Trophoblast cell (in vitro differentiated cells and primary cell): ENCODE measurements at regions not wholly inside any gene's neighbourhood (a gene's known extent, or its start where the extent isn't known, plus 50 kb on each side); places are given as distances from the start of the nearest gene placed in this dataset.

Experiments used
- DNase-seq, 2 donors: peaks; one replicate each; pipeline ENCODE4 v3.0.0-alpha.2; 2016
- H2AFZ ChIP-seq: 2 replicates; pipeline ENCODE4 v1.6.1; 2013; ENCODE audit warnings: low read length, moderate library complexity, mild to moderate bottlenecking; ENCODE audit not compliant: insufficient read depth, poor library complexity
- H2AK5ac ChIP-seq: 2 replicates; pipeline ENCODE4 v1.6.1; 2013; ENCODE audit warnings: mild to moderate bottlenecking, low read length
- H2BK120ac ChIP-seq: 2 replicates; pipeline ENCODE4 v1.6.1; 2013; ENCODE audit warnings: low read length, mild to moderate bottlenecking, moderate library complexity; ENCODE audit not compliant: insufficient read depth, poor library complexity
- H2BK12ac ChIP-seq: 2 replicates; pipeline ENCODE4 v1.6.1; 2013; ENCODE audit warnings: mild to moderate bottlenecking, low read length, moderate library complexity
- H2BK5ac ChIP-seq: 2 replicates; pipeline ENCODE4 v1.6.1; 2013; ENCODE audit warnings: low read length, low read depth, moderate library complexity, mild to moderate bottlenecking; ENCODE audit not compliant: poor library complexity
- H3K14ac ChIP-seq: 2 replicates; pipeline ENCODE4 v1.6.1; 2013; ENCODE audit warnings: mild to moderate bottlenecking, low read length
- H3K18ac ChIP-seq: 2 replicates; pipeline ENCODE4 v1.6.1; 2013; ENCODE audit warnings: mild to moderate bottlenecking, low read length
- H3K23ac ChIP-seq: 2 replicates; pipeline ENCODE4 v1.6.1; 2013; ENCODE audit warnings: low read length
- H3K27ac ChIP-seq: 2 replicates; pipeline ENCODE4 v1.5.1; 2013; ENCODE audit warnings: low read depth, mild to moderate bottlenecking, inconsistent platforms, low read length, moderate library complexity
- H3K27me3 ChIP-seq: 2 replicates; pipeline ENCODE4 v1.6.1; 2013; ENCODE audit warnings: inconsistent platforms, mild to moderate bottlenecking, low read length, moderate library complexity; ENCODE audit not compliant: insufficient read depth
- H3K36me3 ChIP-seq, 2 experiments: 1 replicate in 1 of 2; 2 replicates in 1 of 2; pipeline ENCODE4 v1.6.1; 2013; ENCODE audit warnings: low read length in 2 of 2, mild to moderate bottlenecking in 2 of 2, moderate library complexity in 1 of 2; ENCODE audit not compliant: insufficient read depth in 2 of 2, control insufficient read depth in 1 of 2
- H3K4ac ChIP-seq: 2 replicates; pipeline ENCODE4 v1.6.1; 2013; ENCODE audit warnings: low read depth, mild to moderate bottlenecking, low read length, moderate library complexity
- H3K4me1 ChIP-seq, 2 experiments: 1 replicate in 1 of 2; 2 replicates in 1 of 2; pipeline ENCODE4 v1.6.1; 2013; ENCODE audit warnings: low read length in 2 of 2, mild to moderate bottlenecking in 2 of 2, moderate library complexity in 1 of 2; ENCODE audit not compliant: insufficient read depth in 2 of 2, control insufficient read depth in 1 of 2
- H3K4me2 ChIP-seq: 2 replicates; pipeline ENCODE4 v1.6.1; 2013; ENCODE audit warnings: inconsistent platforms, mild to moderate bottlenecking, low read length, moderate library complexity
- H3K4me3 ChIP-seq: 2 replicates; pipeline ENCODE4 v1.5.1; 2013; ENCODE audit warnings: mild to moderate bottlenecking, low read depth, low read length, inconsistent platforms
- H3K79me1 ChIP-seq: one replicate; pipeline ENCODE4 v1.6.1; 2013; ENCODE audit warnings: low read length
- H3K79me2 ChIP-seq: 2 replicates; pipeline ENCODE4 v1.6.1; 2013; ENCODE audit warnings: low read length, mild to moderate bottlenecking; ENCODE audit not compliant: control insufficient read depth, insufficient read depth, poor library complexity
- H3K9ac ChIP-seq: 2 replicates; pipeline ENCODE4 v1.6.1; 2013; ENCODE audit warnings: mild to moderate bottlenecking, low read length
- H3K9me3 ChIP-seq: 2 replicates; pipeline ENCODE4 v1.6.1; 2013; ENCODE audit warnings: low read depth, mild to moderate bottlenecking, control low read depth, inconsistent platforms, low read length; ENCODE audit not compliant: insufficient read depth
- H4K12ac ChIP-seq: 2 replicates; pipeline ENCODE4 v1.6.1; 2013; ENCODE audit warnings: low read depth, mild to moderate bottlenecking, low read length, moderate library complexity
- H4K8ac ChIP-seq: 2 replicates; pipeline ENCODE4 v1.6.1; 2013; ENCODE audit warnings: low read depth, mild to moderate bottlenecking, low read length, moderate library complexity
- H4K91ac ChIP-seq: one replicate; pipeline ENCODE4 v1.6.1; 2013; ENCODE audit warnings: low read depth, mild to moderate bottlenecking, low read length, moderate library complexity
- WGBS: extraction: QIAGEN DNeasy Blood & Tissue Kit; methylation state at CpG from one replicate; pipeline ENCODE4 v1.1.7; 2013; ENCODE audit warnings: missing lambda C conversion rate; ENCODE audit not compliant: insufficient read length, insufficient coverage; ENCODE audit errors: extremely low coverage; 5-methylcytosine and 5-hydroxymethylcytosine counted together

DNA sequence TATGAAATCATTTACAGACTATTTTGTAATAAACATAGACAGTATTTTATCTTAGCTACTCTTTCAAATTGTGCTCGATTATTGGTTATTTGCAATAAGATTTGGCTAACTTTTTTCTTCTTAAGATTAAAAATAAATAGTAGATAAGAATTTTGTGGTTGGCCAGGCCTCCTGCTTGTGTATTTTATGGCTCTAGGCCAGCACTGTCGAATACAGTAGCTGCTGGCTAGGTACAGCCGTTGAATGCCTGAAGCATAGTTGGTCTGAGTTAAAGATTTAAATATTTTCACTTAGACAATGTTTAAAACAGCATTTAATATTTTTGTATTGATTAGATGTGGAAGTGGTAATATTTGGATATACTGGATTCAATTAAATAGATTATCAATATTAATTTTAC, 481.0 kb downstream of the SPRY1 start:
- Histone ChIP-seq H3K79me1 (no peaks in the 10 kb centered on the region), H2AK5ac (no peak overlapping the region), H3K4ac (no peak overlapping the region), H3K4me3 (no peak overlapping the region), H2AFZ (no peak overlapping the region), H3K36me3 (no peaks in the 10 kb centered on the region), H2BK5ac (no peak overlapping the region), H3K14ac (no peak overlapping the region), H3K27ac (no peak overlapping the region), H3K9ac (no peak overlapping the region), H3K27me3 (no peaks in the 10 kb centered on the region), H4K8ac (no peak overlapping the region), H2BK12ac (no peak overlapping the region), H2BK120ac (no peak overlapping the region), H3K4me2 (no peak overlapping the region), H4K12ac (no peak overlapping the region), H3K4me1 (no peaks in the 10 kb centered on the region), H3K9me3 (no peaks in the 10 kb centered on the region), H3K23ac (no peak overlapping the region), H4K91ac (no peak overlapping the region), H3K79me2 (no peaks in the 10 kb centered on the region), H3K18ac (no peak overlapping the region)
- WGBS, result no CpG with 5 or more reads among the region's 3 CpGs
- no peak for DNase-seq

DNA sequence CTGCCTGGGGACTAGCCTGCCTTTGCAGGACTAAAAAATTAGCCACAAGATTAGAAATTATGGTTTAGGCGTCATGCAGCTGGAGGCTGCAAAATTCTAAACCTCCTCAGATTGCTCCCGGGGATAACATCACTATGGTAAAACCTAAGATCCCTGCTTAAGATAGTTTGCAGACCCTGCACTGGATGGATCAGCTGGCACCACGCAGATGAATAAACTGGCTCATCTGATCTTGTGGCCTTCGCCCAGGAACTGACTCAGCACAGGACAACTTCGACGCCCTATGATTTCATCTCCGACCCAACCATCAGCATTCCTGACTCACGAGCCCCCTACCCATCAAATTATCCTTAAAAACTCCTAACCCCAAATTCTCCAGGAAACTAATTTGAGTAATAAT, 482.4 kb downstream of the SPRY1 start:
- no peak overlapping the region for H3K4ac ChIP-seq
- H3K79me2 ChIP-seq, result no peaks in the 10 kb centered on the region
- H3K9ac ChIP-seq, result no peak overlapping the region
- no peak overlapping the region for H3K23ac ChIP-seq
- no peak overlapping the region for H4K91ac ChIP-seq
- no peaks in the 10 kb centered on the region for H3K27me3 ChIP-seq
- H4K8ac ChIP-seq, result no peak overlapping the region
- no peak overlapping the region for H3K4me3 ChIP-seq
- no peak overlapping the region for H3K4me2 ChIP-seq
- no peak overlapping the region for H3K27ac ChIP-seq
- WGBS, result 100% methylated on average over 1 of the region's 8 CpGs
- H3K14ac ChIP-seq, result no peak overlapping the region
- no peak overlapping the region for H2BK5ac ChIP-seq
- H2BK120ac ChIP-seq, result no peak overlapping the region
- no peak overlapping the region for H3K18ac ChIP-seq
- H3K9me3 ChIP-seq, result no peaks in the 10 kb centered on the region
- no peaks in the 10 kb centered on the region for H3K79me1 ChIP-seq
- H3K4me1 ChIP-seq, result no peaks in the 10 kb centered on the region
- DNase-seq, result no peak
- H4K12ac ChIP-seq, result no peak overlapping the region
- no peaks in the 10 kb centered on the region for H3K36me3 ChIP-seq
- no peak overlapping the region for H2AK5ac ChIP-seq
- no peak overlapping the region for H2BK12ac ChIP-seq
- no peak overlapping the region for H2AFZ ChIP-seq

- no peaks in the 10 kb centered on the region for H3K36me3 ChIP-seq
- no peak overlapping the region for H3K14ac ChIP-seq
- no peak overlapping the region for H3K4me3 ChIP-seq
- H2BK12ac ChIP-seq, result no peak overlapping the region
- no peak overlapping the region for H2AFZ ChIP-seq
- H3K79me1 ChIP-seq, result no peaks in the 10 kb centered on the region
- no peak overlapping the region for H3K4me2 ChIP-seq
- H4K8ac ChIP-seq, result no peak overlapping the region
- no peak overlapping the region for H4K12ac ChIP-seq
- H3K9ac ChIP-seq, result no peak overlapping the region
- H3K18ac ChIP-seq, result no peak overlapping the region
- H3K27ac ChIP-seq, result no peak overlapping the region
- H3K79me2 ChIP-seq, result no peaks in the 10 kb centered on the region
- no peak overlapping the region for H2BK120ac ChIP-seq
- H3K23ac ChIP-seq, result no peak overlapping the region
- DNase-seq, result no peak
- WGBS, result no CpG with 5 or more reads among the region's 3 CpGs
- no peaks in the 10 kb centered on the region for H3K4me1 ChIP-seq
- no peak overlapping the region for H4K91ac ChIP-seq
- H3K4ac ChIP-seq, result no peak overlapping the region
- H2BK5ac ChIP-seq, result no peak overlapping the region
- H3K9me3 ChIP-seq, result peaks cover 1% of the 10 kb centered on the region
- no peaks in the 10 kb centered on the region for H3K27me3 ChIP-seq
- H2AK5ac ChIP-seq, result no peak overlapping the region
Measured at GRCh38 chr4:123880631-123881030, 484.0 kb downstream of the SPRY1 start.

DNA sequence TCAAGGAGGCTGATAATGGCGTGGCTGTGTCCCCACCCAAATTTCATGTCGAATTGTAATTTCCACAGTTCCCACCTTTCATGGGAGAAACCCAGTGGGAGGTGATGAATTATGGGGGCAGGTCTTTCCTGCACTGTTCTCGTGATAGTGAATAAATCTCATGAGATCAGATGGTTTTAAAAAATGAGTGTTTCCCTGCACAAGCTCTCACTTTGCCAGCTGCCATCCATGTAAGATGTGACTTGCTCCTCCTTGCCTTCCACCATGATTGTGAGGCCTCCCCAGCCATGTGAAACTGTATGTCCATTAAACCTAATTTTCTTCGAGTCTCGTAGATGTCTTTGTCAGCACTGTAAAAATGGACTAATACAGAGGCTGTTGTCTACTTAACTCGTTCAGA, 488.3 kb downstream of the SPRY1 start:
- no peaks in the 10 kb centered on the region for H3K27me3 ChIP-seq
- H3K4ac ChIP-seq, result no peak overlapping the region
- no peak for DNase-seq
- H2BK5ac ChIP-seq, result no peak overlapping the region
- WGBS, result no CpG with 5 or more reads among the region's 6 CpGs
- H3K14ac ChIP-seq, result no peak overlapping the region
- H3K79me2 ChIP-seq, result no peaks in the 10 kb centered on the region
- H3K9me3 ChIP-seq, result peaks cover 1% of the 10 kb centered on the region
- no peak overlapping the region for H3K27ac ChIP-seq
- no peak overlapping the region for H3K23ac ChIP-seq
- no peak overlapping the region for H4K12ac ChIP-seq
- no peak overlapping the region for H3K4me2 ChIP-seq
- H3K79me1 ChIP-seq, result no peaks in the 10 kb centered on the region
- H3K4me3 ChIP-seq, result no peak overlapping the region
- H2AFZ ChIP-seq, result no peak overlapping the region
- H2BK120ac ChIP-seq, result no peak overlapping the region
- no peaks in the 10 kb centered on the region for H3K4me1 ChIP-seq
- no peak overlapping the region for H4K91ac ChIP-seq
- H2AK5ac ChIP-seq, result no peak overlapping the region
- H2BK12ac ChIP-seq, result no peak overlapping the region
- H3K36me3 ChIP-seq, result no peaks in the 10 kb centered on the region
- no peak overlapping the region for H3K9ac ChIP-seq
- H3K18ac ChIP-seq, result no peak overlapping the region
- no peak overlapping the region for H4K8ac ChIP-seq
